ENCODE measurements at regions not wholly inside any gene's neighbourhood (a gene's known extent, or its start where the extent isn't known, plus 50 kb on each side); places are given as distances from the start of the nearest gene placed in this dataset.

DNA sequence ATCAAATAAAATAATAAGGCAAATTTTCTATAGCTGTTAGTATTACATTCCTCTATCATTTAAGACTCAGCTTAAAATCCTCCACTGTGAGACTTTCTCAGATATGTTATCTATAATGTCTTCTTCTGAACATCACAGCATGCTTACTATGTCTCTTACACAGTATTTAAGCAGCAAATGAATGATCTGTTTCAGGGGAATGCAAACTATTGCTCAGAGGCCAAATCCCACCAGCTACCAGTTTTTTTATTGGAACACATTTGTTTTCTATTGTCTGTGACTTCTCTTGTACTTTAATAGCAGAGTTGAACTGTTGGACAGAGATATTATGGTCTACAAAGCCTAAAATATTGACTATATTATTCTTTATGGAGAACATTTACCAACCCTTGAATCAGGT, 59.6 kb downstream of the C3orf38 start:
- H3K4me3 ChIP-seq (ENCODE audit: low read depth, low read length), result no peak overlapping the region
- no peaks in the 10 kb centered on the region for H3K4me1 ChIP-seq (ENCODE audit: control insufficient read depth, insufficient read depth, low read length, unreplicated experiment)
- no peaks in the 10 kb centered on the region for H3K36me3 ChIP-seq (ENCODE audit: insufficient read depth, low read length)
- H3K27me3 ChIP-seq (ENCODE audit: insufficient read depth, low read length), result no peaks in the 10 kb centered on the region
- no peaks in the 10 kb centered on the region for H3K79me2 ChIP-seq (ENCODE audit: control insufficient read depth, insufficient read depth, low read length, unreplicated experiment)
- no peak overlapping the region for H3K27ac ChIP-seq (ENCODE audit: low read depth, low read length)
- H2AFZ ChIP-seq (ENCODE audit: low read length, unreplicated experiment), result no peak overlapping the region

DNA sequence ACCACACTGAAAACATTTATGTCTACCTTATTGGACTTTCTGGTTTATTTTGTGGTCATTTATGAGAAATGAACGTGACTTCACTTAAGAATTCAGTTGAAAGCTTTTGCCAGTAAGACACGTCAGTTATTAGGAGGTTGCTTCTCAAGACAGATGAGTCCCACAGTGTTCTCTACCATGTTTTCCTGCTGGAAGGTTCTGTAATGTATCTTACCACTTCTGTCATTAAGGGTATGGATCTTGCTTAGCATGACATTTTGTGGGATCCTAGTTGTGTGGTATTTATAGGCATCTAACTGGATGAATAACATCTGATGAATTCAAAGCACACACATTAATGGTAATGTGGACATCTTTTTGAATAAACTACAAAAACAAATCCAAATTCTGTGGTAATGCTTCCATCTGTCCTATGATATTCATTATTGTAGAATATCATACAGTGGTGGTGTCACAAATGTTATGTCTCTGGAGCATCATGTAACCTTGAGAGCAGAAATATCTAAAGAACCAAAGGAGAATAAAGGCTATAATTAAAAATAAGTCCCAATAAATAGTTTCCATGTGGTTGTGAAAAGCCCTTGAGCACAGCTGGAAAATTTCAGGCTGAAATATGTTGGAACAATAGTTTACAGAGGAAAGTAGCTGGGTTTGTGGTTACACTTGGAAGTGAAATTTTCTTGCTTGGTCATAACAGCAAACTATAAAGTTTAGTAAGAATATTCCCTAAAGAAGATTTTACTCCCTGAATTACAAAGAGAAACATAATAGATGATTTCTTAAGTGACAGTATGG, 61.5 kb downstream of the C3orf38 start:
- no peaks in the 10 kb centered on the region for H3K36me3 ChIP-seq (ENCODE audit: insufficient read depth, low read length)
- H3K79me2 ChIP-seq (ENCODE audit: control insufficient read depth, insufficient read depth, low read length, unreplicated experiment), result no peaks in the 10 kb centered on the region
- H3K27me3 ChIP-seq (ENCODE audit: insufficient read depth, low read length), result no peaks in the 10 kb centered on the region
- H3K4me1 ChIP-seq (ENCODE audit: control insufficient read depth, insufficient read depth, low read length, unreplicated experiment), result no peaks in the 10 kb centered on the region
- no peak overlapping the region for H2AFZ ChIP-seq (ENCODE audit: low read length, unreplicated experiment)
- H3K4me3 ChIP-seq (ENCODE audit: low read depth, low read length), result no peak overlapping the region
- no peak overlapping the region for H3K27ac ChIP-seq (ENCODE audit: low read depth, low read length)

DNA sequence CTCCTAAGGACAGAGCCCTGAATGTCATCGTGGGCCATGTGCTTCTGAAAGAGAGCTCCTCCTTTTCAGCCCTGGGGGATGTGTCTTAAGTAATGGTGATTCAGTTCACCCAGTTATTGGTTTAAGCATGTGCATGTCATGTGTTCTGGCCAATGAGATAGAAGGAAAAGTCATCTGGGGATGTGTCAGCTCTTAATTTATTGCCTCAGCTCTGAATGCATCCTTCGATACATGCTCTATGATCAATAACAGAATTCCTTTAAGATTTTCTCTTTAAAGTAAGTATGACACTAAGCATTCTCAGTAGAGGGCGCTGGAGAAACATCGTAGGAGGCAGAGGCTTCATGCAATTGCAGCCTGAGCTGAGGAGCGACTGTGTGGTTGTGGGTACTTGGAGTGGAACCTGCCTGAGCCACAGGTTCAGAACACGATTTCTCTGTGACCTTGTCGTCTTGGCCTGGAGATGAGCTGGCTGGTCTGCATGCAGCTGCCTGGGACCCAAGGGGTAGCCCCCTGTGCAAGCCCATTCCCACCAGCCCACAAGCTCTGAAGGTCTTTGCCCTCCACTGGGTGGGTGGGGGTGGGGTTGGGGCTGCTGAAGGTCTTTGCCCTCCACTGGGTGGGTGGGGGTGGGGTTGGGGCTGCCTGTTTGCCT, 69.5 kb downstream of the C3orf38 start:
- no peaks in the 10 kb centered on the region for H3K27me3 ChIP-seq (ENCODE audit: insufficient read depth, low read length)
- H2AFZ ChIP-seq (ENCODE audit: low read length, unreplicated experiment), result no peak overlapping the region
- H3K4me1 ChIP-seq (ENCODE audit: control insufficient read depth, insufficient read depth, low read length, unreplicated experiment), result no peaks in the 10 kb centered on the region
- no peaks in the 10 kb centered on the region for H3K36me3 ChIP-seq (ENCODE audit: insufficient read depth, low read length)
- H3K27ac ChIP-seq (ENCODE audit: low read depth, low read length), result no peak overlapping the region
- no peaks in the 10 kb centered on the region for H3K79me2 ChIP-seq (ENCODE audit: control insufficient read depth, insufficient read depth, low read length, unreplicated experiment)
- H3K4me3 ChIP-seq (ENCODE audit: low read depth, low read length), result peak overlapping the region; percentile 26; the same call in 1 of the 2 replicates

DNA sequence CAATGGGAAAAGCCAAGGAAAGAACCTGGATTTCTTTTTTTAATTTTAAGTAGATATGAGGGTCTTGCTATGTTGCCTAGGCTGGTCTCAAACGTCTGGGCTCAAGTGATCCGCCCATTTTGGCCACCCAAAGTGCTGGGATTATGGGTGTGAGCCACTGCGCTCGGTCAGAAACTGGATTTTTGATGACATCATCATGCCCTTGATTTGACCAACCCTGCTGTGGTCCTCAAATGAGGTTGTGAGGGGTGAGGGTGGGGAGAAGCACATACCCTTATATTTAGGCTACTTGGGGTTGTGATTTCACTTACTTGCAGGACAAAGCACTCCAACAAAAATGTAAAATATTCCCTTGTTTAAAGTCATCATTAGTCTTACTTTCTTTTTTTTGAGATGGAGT, 70.4 kb downstream of the C3orf38 start:
- H2AFZ ChIP-seq (ENCODE audit: low read length, unreplicated experiment), result no peak overlapping the region
- H3K4me1 ChIP-seq (ENCODE audit: control insufficient read depth, insufficient read depth, low read length, unreplicated experiment), result no peaks in the 10 kb centered on the region
- H3K79me2 ChIP-seq (ENCODE audit: control insufficient read depth, insufficient read depth, low read length, unreplicated experiment), result no peaks in the 10 kb centered on the region
- H3K4me3 ChIP-seq (ENCODE audit: low read depth, low read length), result no peak overlapping the region
- H3K27ac ChIP-seq (ENCODE audit: low read depth, low read length), result no peak overlapping the region
- H3K27me3 ChIP-seq (ENCODE audit: insufficient read depth, low read length), result no peaks in the 10 kb centered on the region
- no peaks in the 10 kb centered on the region for H3K36me3 ChIP-seq (ENCODE audit: insufficient read depth, low read length)

DNA sequence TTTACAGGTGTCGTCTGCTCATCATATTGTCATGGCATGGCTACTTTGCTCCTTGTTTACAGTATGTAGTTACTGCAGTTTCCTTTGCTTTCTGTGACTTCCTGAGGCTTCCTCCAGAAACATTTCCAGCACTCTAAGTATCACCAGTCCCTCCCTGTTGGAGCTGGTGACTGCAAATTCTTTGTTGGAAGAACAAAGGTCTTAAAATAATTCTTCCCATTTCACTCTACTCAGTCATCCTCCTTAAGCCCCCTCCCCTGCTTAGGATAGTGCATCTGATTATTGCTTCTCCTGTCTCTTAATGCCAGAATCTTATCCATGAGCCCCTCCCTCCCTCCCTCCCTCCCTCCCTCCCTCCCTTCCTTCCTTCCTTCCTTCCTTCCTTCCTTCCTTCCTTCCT, 72.0 kb downstream of the C3orf38 start:
- H3K4me3 ChIP-seq (ENCODE audit: low read depth, low read length), result no peak overlapping the region
- H3K79me2 ChIP-seq (ENCODE audit: control insufficient read depth, insufficient read depth, low read length, unreplicated experiment), result no peaks in the 10 kb centered on the region
- H2AFZ ChIP-seq (ENCODE audit: low read length, unreplicated experiment), result no peak overlapping the region
- no peaks in the 10 kb centered on the region for H3K36me3 ChIP-seq (ENCODE audit: insufficient read depth, low read length)
- H3K4me1 ChIP-seq (ENCODE audit: control insufficient read depth, insufficient read depth, low read length, unreplicated experiment), result no peaks in the 10 kb centered on the region
- no peaks in the 10 kb centered on the region for H3K27me3 ChIP-seq (ENCODE audit: insufficient read depth, low read length)
- H3K27ac ChIP-seq (ENCODE audit: low read depth, low read length), result no peak overlapping the region

DNA sequence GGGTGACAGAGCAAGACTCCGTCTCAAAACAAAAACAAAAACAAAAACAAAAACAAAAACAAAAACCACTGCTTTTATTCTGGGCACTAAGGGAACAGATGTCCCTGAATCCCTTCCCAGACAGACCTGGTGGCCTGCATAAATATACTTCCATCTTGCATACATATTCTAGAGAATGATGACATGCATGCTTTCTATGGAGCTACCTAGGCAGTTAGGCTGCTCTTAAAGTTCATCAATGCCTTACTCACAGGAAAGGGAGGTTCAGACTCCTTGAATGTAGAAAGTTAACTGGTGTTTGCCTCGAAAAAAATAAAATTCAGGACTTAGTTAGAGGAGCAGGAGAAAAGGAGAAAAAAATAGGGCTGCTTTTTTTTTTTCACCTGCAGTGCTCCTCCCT, 72.6 kb downstream of the C3orf38 start:
- H3K27ac ChIP-seq (ENCODE audit: low read depth, low read length), result no peak overlapping the region
- no peaks in the 10 kb centered on the region for H3K79me2 ChIP-seq (ENCODE audit: control insufficient read depth, insufficient read depth, low read length, unreplicated experiment)
- H3K4me3 ChIP-seq (ENCODE audit: low read depth, low read length), result no peak overlapping the region
- no peaks in the 10 kb centered on the region for H3K36me3 ChIP-seq (ENCODE audit: insufficient read depth, low read length)
- H3K4me1 ChIP-seq (ENCODE audit: control insufficient read depth, insufficient read depth, low read length, unreplicated experiment), result no peaks in the 10 kb centered on the region
- H3K27me3 ChIP-seq (ENCODE audit: insufficient read depth, low read length), result no peaks in the 10 kb centered on the region
- H2AFZ ChIP-seq (ENCODE audit: low read length, unreplicated experiment), result no peak overlapping the region

DNA sequence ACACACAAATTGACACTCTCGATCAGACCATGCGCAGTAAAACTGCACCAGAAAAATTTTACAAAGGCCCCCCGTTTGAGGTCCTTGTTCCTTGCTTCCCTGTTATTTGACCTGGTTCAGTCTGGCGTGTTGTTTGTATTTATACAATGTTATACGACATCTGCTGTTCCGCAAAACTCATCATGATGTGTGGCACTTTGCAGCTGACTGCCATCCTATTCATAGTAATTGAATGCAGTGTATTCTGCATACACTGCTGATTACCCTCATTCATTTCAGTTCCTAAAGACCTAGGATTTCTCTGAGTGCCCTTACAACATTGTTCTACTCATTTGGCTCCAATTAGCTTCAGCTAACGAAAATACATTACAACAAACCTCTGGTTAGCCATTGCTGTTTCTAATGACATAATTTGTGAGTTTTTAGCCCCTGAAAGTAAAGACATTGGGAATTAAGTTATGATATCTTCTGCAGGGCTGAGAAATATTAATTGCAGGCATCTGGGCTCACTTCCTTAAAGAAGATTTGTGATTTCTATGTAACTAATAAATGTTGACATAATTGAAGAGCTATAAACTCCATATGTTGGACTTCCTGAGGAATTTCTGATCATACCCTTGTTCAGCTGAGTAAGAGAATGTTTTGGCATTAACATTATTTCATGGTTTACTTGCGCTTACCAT, 75.7 kb downstream of the C3orf38 start:
- Histone ChIP-seq H3K4me3 (ENCODE audit: low read depth, low read length) (no peak overlapping the region), H3K36me3 (ENCODE audit: insufficient read depth, low read length) (no peaks in the 10 kb centered on the region), H2AFZ (ENCODE audit: low read length, unreplicated experiment) (no peak overlapping the region), H3K4me1 (ENCODE audit: control insufficient read depth, insufficient read depth, low read length, unreplicated experiment) (no peaks in the 10 kb centered on the region), H3K27me3 (ENCODE audit: insufficient read depth, low read length) (no peaks in the 10 kb centered on the region), H3K27ac (ENCODE audit: low read depth, low read length) (no peak overlapping the region), H3K79me2 (ENCODE audit: control insufficient read depth, insufficient read depth, low read length, unreplicated experiment) (no peaks in the 10 kb centered on the region)

DNA sequence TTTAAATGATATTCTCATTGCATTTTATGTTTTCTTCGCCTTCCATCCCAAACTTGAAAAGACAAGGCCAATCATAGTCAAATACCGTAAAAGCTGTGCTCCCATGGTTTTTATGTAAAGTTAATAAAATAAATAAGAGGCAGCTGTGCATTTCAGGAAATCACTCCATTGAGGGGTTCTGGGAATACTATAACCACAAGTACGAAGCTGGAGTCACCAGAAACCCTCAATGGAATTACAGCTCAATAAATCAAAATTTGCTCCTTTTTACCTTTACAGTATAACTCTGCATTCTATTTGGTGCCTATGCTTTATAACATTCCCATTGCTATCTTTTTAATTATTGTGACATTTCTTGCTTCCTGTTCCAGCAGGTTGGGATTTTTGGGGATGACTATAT, 77.2 kb downstream of the C3orf38 start:
- Histone ChIP-seq H3K36me3 (ENCODE audit: insufficient read depth, low read length) (no peaks in the 10 kb centered on the region), H3K79me2 (ENCODE audit: control insufficient read depth, insufficient read depth, low read length, unreplicated experiment) (no peaks in the 10 kb centered on the region), H2AFZ (ENCODE audit: low read length, unreplicated experiment) (no peak overlapping the region), H3K27me3 (ENCODE audit: insufficient read depth, low read length) (no peaks in the 10 kb centered on the region), H3K27ac (ENCODE audit: low read depth, low read length) (no peak overlapping the region), H3K4me3 (ENCODE audit: low read depth, low read length) (no peak overlapping the region), H3K4me1 (ENCODE audit: control insufficient read depth, insufficient read depth, low read length, unreplicated experiment) (no peaks in the 10 kb centered on the region)

DNA sequence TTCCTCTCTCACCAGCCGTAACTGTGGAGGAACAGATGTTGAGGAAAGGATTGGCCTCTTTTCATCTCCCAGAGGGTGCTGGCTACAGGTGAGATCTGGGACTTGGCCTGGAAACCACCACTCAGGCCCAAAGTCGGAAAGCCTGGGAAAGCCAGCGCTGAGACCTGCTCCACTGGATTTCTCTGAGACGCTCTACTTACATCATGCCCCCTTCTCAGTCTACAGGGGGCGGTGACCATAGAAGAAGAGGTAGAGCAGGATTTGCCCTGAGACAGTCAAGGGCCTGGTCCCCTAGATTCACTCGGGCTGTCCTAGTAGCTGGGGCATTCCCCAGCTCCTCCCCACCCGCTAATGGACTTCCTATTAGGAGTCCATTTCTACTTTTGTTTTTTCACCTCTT, 80.9 kb downstream of the C3orf38 start:
- no peaks in the 10 kb centered on the region for H3K27me3 ChIP-seq (ENCODE audit: insufficient read depth, low read length)
- H3K4me1 ChIP-seq (ENCODE audit: control insufficient read depth, insufficient read depth, low read length, unreplicated experiment), result peaks cover 7% of the 10 kb centered on the region
- no peaks in the 10 kb centered on the region for H3K36me3 ChIP-seq (ENCODE audit: insufficient read depth, low read length)
- no peak overlapping the region for H2AFZ ChIP-seq (ENCODE audit: low read length, unreplicated experiment)
- H3K4me3 ChIP-seq (ENCODE audit: low read depth, low read length), result no peak overlapping the region
- H3K79me2 ChIP-seq (ENCODE audit: control insufficient read depth, insufficient read depth, low read length, unreplicated experiment), result no peaks in the 10 kb centered on the region
- no peak overlapping the region for H3K27ac ChIP-seq (ENCODE audit: low read depth, low read length)

DNA sequence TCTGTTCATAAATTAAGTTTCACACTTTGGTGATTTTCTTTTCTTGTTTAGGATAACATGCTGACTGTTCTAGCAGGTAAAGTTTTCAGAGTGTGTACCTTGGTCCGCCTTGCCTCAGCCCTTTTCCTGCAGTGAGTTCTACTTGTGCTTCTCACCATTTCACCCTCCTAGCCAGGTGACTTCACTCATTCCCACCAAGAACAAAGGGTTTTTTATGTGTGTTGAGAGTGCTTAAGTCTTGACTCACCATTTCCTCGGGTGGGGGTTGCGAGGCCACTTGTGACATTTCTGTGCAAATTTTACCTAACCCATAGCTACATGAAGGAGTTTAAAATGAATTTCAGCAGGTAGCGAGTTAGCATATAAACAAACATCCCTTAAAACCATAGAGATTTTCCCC, 81.4 kb downstream of the C3orf38 start:
- Histone ChIP-seq H2AFZ (ENCODE audit: low read length, unreplicated experiment) (no peak overlapping the region), H3K27ac (ENCODE audit: low read depth, low read length) (no peak overlapping the region), H3K79me2 (ENCODE audit: control insufficient read depth, insufficient read depth, low read length, unreplicated experiment) (no peaks in the 10 kb centered on the region), H3K27me3 (ENCODE audit: insufficient read depth, low read length) (no peaks in the 10 kb centered on the region), H3K4me1 (ENCODE audit: control insufficient read depth, insufficient read depth, low read length, unreplicated experiment) (peaks cover 7% of the 10 kb centered on the region), H3K36me3 (ENCODE audit: insufficient read depth, low read length) (no peaks in the 10 kb centered on the region), H3K4me3 (ENCODE audit: low read depth, low read length) (no peak overlapping the region)

DNA sequence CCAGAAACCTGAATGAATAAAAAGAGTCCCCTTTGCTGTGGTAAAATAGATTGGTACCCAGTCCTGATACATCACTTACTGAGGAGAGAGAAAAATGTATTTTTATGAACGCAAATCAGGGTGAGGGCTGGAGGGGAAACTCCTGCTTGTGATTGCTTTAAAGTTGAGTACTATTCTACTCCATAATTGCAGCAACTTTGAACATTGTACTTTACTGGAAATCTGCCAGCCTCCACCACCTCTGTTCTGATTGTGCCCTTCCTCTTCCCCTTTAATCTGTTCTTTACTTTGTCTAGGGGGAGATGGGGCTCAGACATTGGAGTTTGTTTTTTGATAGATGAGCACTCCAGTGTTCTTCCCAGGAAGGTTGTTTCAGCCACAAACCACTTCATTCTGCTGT, 81.9 kb downstream of the C3orf38 start:
- H3K79me2 ChIP-seq (ENCODE audit: control insufficient read depth, insufficient read depth, low read length, unreplicated experiment), result no peaks in the 10 kb centered on the region
- no peak overlapping the region for H3K4me3 ChIP-seq (ENCODE audit: low read depth, low read length)
- H3K27me3 ChIP-seq (ENCODE audit: insufficient read depth, low read length), result no peaks in the 10 kb centered on the region
- peaks cover 7% of the 10 kb centered on the region for H3K4me1 ChIP-seq (ENCODE audit: control insufficient read depth, insufficient read depth, low read length, unreplicated experiment)
- no peaks in the 10 kb centered on the region for H3K36me3 ChIP-seq (ENCODE audit: insufficient read depth, low read length)
- no peak overlapping the region for H3K27ac ChIP-seq (ENCODE audit: low read depth, low read length)
- no peak overlapping the region for H2AFZ ChIP-seq (ENCODE audit: low read length, unreplicated experiment)
